ENCODE measurements at regions not wholly inside any gene's neighbourhood (a gene's known extent, or its start where the extent isn't known, plus 50 kb on each side); places are given as distances from the start of the nearest gene placed in this dataset.

- no peak for DNase-seq (ENCODE audit: extremely low read depth, low read depth, low spot score)
Measured at GRCh38 chr4:167469436-167469835, 235.1 kb upstream of the SPOCK3 start.

- no peak for DNase-seq (ENCODE audit: extremely low read depth, low read depth, low spot score)
Measured at GRCh38 chr4:167475951-167476350, 241.7 kb upstream of the SPOCK3 start.

GRCh38 chr4:167492007-167492406 is 257.7 kb upstream of the SPOCK3 start:
- no peak for DNase-seq (ENCODE audit: extremely low read depth, low read depth, low spot score)

GRCh38 chr4:167509551-167509950 is 275.3 kb upstream of the SPOCK3 start:
- DNase-seq (ENCODE audit: extremely low read depth, low read depth, low spot score), result no peak

- no peak for DNase-seq (ENCODE audit: extremely low read depth, low read depth, low spot score)
Measured at GRCh38 chr4:167524091-167524490, 289.8 kb upstream of the SPOCK3 start.

- DNase-seq (ENCODE audit: extremely low read depth, low read depth, low spot score), result no peak
Measured at GRCh38 chr4:167537761-167538160, 303.5 kb upstream of the SPOCK3 start.

GRCh38 chr4:167541286-167541685 is 307.0 kb upstream of the SPOCK3 start:
- no peak for DNase-seq (ENCODE audit: extremely low read depth, low read depth, low spot score)

- no peak for DNase-seq (ENCODE audit: extremely low read depth, low read depth, low spot score)
Measured at GRCh38 chr4:167544391-167544790, 310.1 kb upstream of the SPOCK3 start.

- DNase-seq (ENCODE audit: extremely low read depth, low read depth, low spot score), result no peak
Measured at GRCh38 chr4:167550021-167550420, 315.7 kb upstream of the SPOCK3 start.

GRCh38 chr4:167555338-167556022 is 321.2 kb upstream of the SPOCK3 start:
- DNase-seq (ENCODE audit: extremely low read depth, low read depth, low spot score), result no peak

- DNase-seq (ENCODE audit: extremely low read depth, low read depth, low spot score), result no peak
Measured at GRCh38 chr4:167578906-167579305, 344.6 kb upstream of the SPOCK3 start.

- no peak for DNase-seq (ENCODE audit: extremely low read depth, low read depth, low spot score)
Measured at GRCh38 chr4:167581449-167581965, 347.2 kb upstream of the SPOCK3 start.

GRCh38 chr4:167587361-167587760 is 353.1 kb upstream of the SPOCK3 start:
- DNase-seq (ENCODE audit: extremely low read depth, low read depth, low spot score), result no peak

GRCh38 chr4:167595898-167596297 is 361.6 kb upstream of the SPOCK3 start:
- no peak for DNase-seq (ENCODE audit: extremely low read depth, low read depth, low spot score)

- DNase-seq (ENCODE audit: extremely low read depth, low read depth, low spot score), result no peak
Measured at GRCh38 chr4:167602157-167602556, 367.9 kb upstream of the SPOCK3 start.

- no peak for DNase-seq (ENCODE audit: extremely low read depth, low read depth, low spot score)
Measured at GRCh38 chr4:167606551-167606950, 372.3 kb upstream of the SPOCK3 start.

- DNase-seq (ENCODE audit: extremely low read depth, low read depth, low spot score), result no peak
Measured at GRCh38 chr4:167613381-167613780, 379.1 kb upstream of the SPOCK3 start.

GRCh38 chr4:167614866-167615265 is 380.6 kb upstream of the SPOCK3 start:
- no peak for DNase-seq (ENCODE audit: extremely low read depth, low read depth, low spot score)

GRCh38 chr4:167616476-167616875 is 382.2 kb upstream of the SPOCK3 start:
- no peak for DNase-seq (ENCODE audit: extremely low read depth, low read depth, low spot score)

- peak; percentile 14 for DNase-seq (ENCODE audit: extremely low read depth, low read depth, low spot score)
Measured at GRCh38 chr4:167622481-167623240, 388.4 kb upstream of the SPOCK3 start.

- DNase-seq (ENCODE audit: extremely low read depth, low read depth, low spot score), result no peak
Measured at GRCh38 chr4:167623241-167623572, 388.9 kb upstream of the SPOCK3 start.

- no peak for DNase-seq (ENCODE audit: extremely low read depth, low read depth, low spot score)
Measured at GRCh38 chr4:167629272-167629671, 395.0 kb upstream of the SPOCK3 start.

All from glomerular endothelial cell (primary cell).